ENCODE measurements at regions not wholly inside any gene's neighbourhood (a gene's known extent, or its start where the extent isn't known, plus 50 kb on each side); places are given as distances from the start of the nearest gene placed in this dataset.

- no peak for DNase-seq
Measured at GRCh38 chr17:54844233-54844632, 56.4 kb upstream of the TOM1L1 start.

- DNase-seq, result no peak
Measured at GRCh38 chr17:54848368-54848987, 52.2 kb upstream of the TOM1L1 start.

DNA sequence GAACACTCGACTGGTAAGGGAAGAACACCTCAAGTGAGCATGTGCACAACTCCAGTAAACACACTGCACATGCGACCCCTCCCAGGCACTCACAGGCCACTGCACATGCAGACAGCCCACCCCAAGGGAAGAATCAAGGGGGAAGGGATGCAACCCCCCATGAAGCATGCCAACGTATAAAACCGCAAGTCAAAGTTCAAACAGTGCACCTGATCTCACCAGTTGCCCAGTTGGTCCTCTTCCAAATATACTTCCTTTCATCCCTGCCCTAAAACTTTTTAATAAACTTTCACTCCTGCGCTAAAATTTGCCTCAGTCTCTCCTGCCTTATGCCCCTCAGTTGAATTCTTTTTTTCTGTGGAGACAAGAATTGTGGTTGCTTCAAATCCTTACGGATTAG is 51.0 kb upstream of the TOM1L1 start:
- DNase-seq, result no peak

Data from stimulated activated CD4-positive, alpha-beta T cell treated with anti-CD3 and anti-CD28 coated beads, Interleukin-1b, Interleukin-23, amount 100 ng/mL, for 48 hours (primary cell).